Right lobe of liver (tissue), 6 donors: ENCODE measurements at regions not wholly inside any gene's neighbourhood (a gene's known extent, or its start where the extent isn't known, plus 50 kb on each side); places are given as distances from the start of the nearest gene placed in this dataset.

Experiments used
- ATAC-seq, 4 donors: fragments of 200-7000 bp; cut with Tn5 transposase; one replicate each; pipeline ENCODE4 v1.9.1; 2020; ENCODE audit warnings: mild to moderate bottlenecking in 4 of 4, moderate library complexity in 4 of 4
- DNase-seq, 3 donors: peaks; one replicate each; pipeline ENCODE4 v3.0.0-alpha.2; 2020
- H3K27ac ChIP-seq, 3 donors: fragments of 200-600 bp; one replicate each; pipeline ENCODE4 v1.8.0; 2022
- H3K27me3 ChIP-seq, 2 donors: fragments of 200-600 bp; one replicate each; pipeline ENCODE4 v1.8.0; 2022
- H3K36me3 ChIP-seq, 4 donors: fragments of 200-600 bp; sonication (generic) in 1 of 4; one replicate each; pipeline versions ENCODE4 v1.5.1 to v1.8.0; 2017 to 2022; ENCODE audit warnings: control low read depth in 1 of 4
- H3K4me1 ChIP-seq, 4 donors: fragments of 200-600 bp; sonication (generic) in 1 of 4; one replicate each; pipeline versions ENCODE4 v1.5.1 to v1.8.0; 2017 to 2022; ENCODE audit warnings: control low read depth in 1 of 4
- H3K4me3 ChIP-seq, 3 donors: fragments of 200-600 bp; one replicate each; pipeline ENCODE4 v1.8.0; 2022
- H3K9me3 ChIP-seq, 4 donors: fragments of 200-600 bp; sonication (generic) in 1 of 4; one replicate each; pipeline versions ENCODE4 v1.5.1 to v1.8.0; 2017 to 2022; ENCODE audit warnings: control low read depth in 1 of 4
- POLR2A ChIP-seq: fragments of 450-650 bp; IDR thresholded peaks from one replicate; pipeline ENCODE4 v1.6.1; 2017; ENCODE audit warnings: antibody characterized with exemption, mild to moderate bottlenecking
- WGBS: methylation state at CpG from one replicate; pipeline ENCODE4 v1.1.6; 2018; ENCODE audit warnings: low coverage, low lambda C conversion rate; ENCODE audit not compliant: insufficient coverage; ENCODE audit errors: missing lambda C conversion rate; 5-methylcytosine and 5-hydroxymethylcytosine counted together
- intact Hi-C, 2 donors: fragments of 100-400 bp; cut with DNase I; formaldehyde crosslinking; loops; one replicate each; pipeline versions ENCODE4 v1.11.2 to v1.14.1; 2022
- TF ChIP-seq, protein P1 (sequence below), 4 donors: fragments of 200-600 bp in 3 of 4; fragments of 450-650 bp in 1 of 4; IDR thresholded peaks; one replicate each; pipeline versions ENCODE4 v1.5.1 to v1.8.0; 2016 to 2022; ENCODE audit warnings: antibody characterized with exemption in 4 of 4, mild to moderate bottlenecking in 2 of 4
- donor health status: DM: no; HTN: yes; CAD: no.
- donor health status: DM: no; HTN: no; CAD: no.
- donor health status: DM: no; HTN: no; CAD: no.
- donor health status: DM: no; HTN: yes; CAD: no.
- donor health status: DM: no; HTN: yes; CAD: no.

DNA sequence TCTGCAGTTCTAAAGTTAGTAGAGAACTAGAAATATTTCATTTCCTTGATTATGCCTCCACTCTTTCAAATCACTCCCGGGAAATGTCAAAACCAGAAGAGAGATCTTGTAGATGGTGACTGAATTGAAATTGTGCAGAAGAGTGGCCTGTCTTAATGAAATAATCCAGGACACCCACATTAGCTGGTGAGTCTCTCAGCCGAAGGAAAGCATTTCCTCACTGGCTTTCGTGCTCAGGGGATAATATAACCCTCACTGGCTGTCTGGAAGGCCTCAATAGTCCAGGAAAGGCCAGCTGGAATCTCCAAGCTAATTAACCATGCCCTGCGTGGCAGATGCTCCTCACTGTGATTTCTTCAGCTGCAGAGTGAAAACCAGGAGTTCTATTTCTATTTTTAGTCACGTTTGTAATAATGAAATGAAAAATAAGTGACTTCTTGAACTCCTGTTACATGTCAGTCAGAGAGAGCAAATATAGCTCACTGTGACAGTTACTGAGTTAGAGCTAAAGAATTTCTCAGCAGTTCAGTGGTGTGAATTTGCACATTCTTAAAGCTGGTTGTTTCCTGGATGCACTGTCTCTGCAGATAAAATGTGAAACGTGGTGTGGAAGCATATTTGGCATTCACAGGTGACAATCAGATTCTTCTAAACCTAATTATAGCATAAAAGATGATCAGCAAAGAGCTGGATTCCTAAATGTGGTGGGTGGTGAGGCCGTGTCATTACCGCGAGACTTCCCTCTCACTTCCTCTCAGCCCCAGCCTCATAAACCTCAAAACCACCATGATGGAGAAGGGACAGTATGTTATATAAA lies 211.7 kb downstream of the LMBRD1 start:
- intact Hi-C loops, result no loop called here
- Histone ChIP-seq H3K9me3 (no peaks in the 10 kb centered on the region), H3K27me3 (no peaks in the 10 kb centered on the region), H3K27ac (no peak overlapping the region), H3K36me3 (no peaks in the 10 kb centered on the region), H3K4me3 (no peak overlapping the region), H3K4me1 (no peaks in the 10 kb centered on the region)
- TF ChIP-seq POLR2A, result no peak
- TF ChIP-seq, protein P1, sequence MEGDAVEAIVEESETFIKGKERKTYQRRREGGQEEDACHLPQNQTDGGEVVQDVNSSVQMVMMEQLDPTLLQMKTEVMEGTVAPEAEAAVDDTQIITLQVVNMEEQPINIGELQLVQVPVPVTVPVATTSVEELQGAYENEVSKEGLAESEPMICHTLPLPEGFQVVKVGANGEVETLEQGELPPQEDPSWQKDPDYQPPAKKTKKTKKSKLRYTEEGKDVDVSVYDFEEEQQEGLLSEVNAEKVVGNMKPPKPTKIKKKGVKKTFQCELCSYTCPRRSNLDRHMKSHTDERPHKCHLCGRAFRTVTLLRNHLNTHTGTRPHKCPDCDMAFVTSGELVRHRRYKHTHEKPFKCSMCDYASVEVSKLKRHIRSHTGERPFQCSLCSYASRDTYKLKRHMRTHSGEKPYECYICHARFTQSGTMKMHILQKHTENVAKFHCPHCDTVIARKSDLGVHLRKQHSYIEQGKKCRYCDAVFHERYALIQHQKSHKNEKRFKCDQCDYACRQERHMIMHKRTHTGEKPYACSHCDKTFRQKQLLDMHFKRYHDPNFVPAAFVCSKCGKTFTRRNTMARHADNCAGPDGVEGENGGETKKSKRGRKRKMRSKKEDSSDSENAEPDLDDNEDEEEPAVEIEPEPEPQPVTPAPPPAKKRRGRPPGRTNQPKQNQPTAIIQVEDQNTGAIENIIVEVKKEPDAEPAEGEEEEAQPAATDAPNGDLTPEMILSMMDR (IDR thresholded peaks at IDR 0.05), result no peak
- DNase-seq (no peak), ATAC-seq (peak in 2 of 4 donors; percentile 21 to 26)
- WGBS, result 25% methylated on average over 9 of the region's 9 CpGs

DNA sequence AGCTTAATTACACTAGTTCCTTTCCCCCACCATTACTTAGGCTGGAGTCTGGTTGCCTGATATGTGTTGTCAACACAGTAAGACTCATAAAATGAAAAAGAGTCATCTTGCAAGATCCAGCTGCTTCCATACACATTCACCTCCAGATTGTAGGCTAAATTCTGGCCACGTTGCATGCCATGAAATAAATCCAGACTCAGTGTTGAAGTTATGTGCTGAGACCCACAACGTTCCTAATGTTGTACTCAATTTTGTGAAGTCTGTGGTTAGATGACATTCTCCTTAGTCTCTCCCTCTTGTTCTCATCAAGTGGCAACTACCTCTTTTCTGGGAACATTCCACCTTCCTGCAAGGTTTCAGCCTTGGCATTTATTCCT lies 212.3 kb downstream of the LMBRD1 start:
- WGBS, result 25% methylated on average over 2 of the region's 2 CpGs

DNA sequence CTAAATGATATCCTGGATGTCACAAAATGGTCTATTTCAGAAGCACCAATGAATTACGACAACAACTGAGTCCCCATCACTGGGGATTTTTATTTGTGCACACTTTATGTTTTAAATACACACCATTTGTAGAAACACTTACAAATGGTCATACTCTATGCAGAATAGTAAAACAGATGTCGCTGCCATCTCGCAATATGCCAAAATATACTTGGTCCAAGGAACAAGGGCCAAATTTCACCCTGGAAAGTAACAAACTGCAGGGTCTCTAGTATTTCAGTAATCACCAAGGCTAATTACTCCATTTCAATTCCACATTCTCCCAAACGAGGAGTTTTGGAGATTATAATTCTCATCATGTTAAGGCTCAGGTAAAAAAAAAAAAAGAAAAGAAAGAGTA lies 215.2 kb downstream of the LMBRD1 start:
- no peaks in the 10 kb centered on the region for H3K4me1 ChIP-seq
- no peak overlapping the region for H3K4me3 ChIP-seq
- ATAC-seq (no peak), DNase-seq (no peak)
- no peaks in the 10 kb centered on the region for H3K9me3 ChIP-seq
- TF ChIP-seq, protein P1 (IDR thresholded peaks at IDR 0.05), result no peak
- TF ChIP-seq POLR2A, result no peak
- no peaks in the 10 kb centered on the region for H3K27me3 ChIP-seq
- intact Hi-C loops, result no loop called here
- H3K27ac ChIP-seq, result no peak overlapping the region
- no peaks in the 10 kb centered on the region for H3K36me3 ChIP-seq
- WGBS, result 59% methylated on average over 4 of the region's 4 CpGs

More for the DNA sequence above, 212.3 kb downstream of the LMBRD1 start:
- H3K27me3 ChIP-seq, result no peaks in the 10 kb centered on the region
- DNase-seq (no peak), ATAC-seq (no peak)
- H3K27ac ChIP-seq, result no peak overlapping the region
- no peak overlapping the region for H3K4me3 ChIP-seq
- H3K36me3 ChIP-seq, result no peaks in the 10 kb centered on the region
- no peaks in the 10 kb centered on the region for H3K4me1 ChIP-seq
- no peaks in the 10 kb centered on the region for H3K9me3 ChIP-seq
- no peak for TF ChIP-seq POLR2A
- TF ChIP-seq, protein P1 (IDR thresholded peaks at IDR 0.05), result no peak
- intact Hi-C loops, result no loop called here

DNA sequence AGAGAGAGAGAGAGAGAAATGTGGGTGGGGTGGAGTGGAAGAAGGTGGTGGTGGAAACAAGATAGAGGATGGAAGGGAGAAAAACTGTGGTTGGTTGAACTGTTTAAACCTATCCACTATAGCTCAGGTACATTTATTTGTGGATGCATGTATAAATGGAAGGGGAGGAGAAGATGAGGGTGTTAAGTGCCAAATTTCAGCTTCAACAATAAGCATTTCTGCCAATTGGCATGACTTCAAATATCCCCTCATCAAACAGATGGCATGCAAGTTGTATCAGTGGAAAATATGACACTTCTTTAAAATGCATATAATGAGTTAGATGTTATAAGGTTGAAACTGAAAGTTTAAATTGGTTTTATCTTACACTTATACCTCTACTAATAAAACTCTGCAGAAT lies 216.1 kb downstream of the LMBRD1 start:
- no peaks in the 10 kb centered on the region for H3K36me3 ChIP-seq
- no peak overlapping the region for H3K27ac ChIP-seq
- H3K4me3 ChIP-seq, result no peak overlapping the region
- no peaks in the 10 kb centered on the region for H3K4me1 ChIP-seq
- DNase-seq (no peak), ATAC-seq (no peak)
- intact Hi-C loops, result no loop called here
- no peaks in the 10 kb centered on the region for H3K9me3 ChIP-seq
- TF ChIP-seq POLR2A, result no peak
- TF ChIP-seq, protein P1 (IDR thresholded peaks at IDR 0.05), result no peak
- H3K27me3 ChIP-seq, result no peaks in the 10 kb centered on the region
